ENCODE measurements at regions not wholly inside any gene's neighbourhood (a gene's known extent, or its start where the extent isn't known, plus 50 kb on each side); places are given as distances from the start of the nearest gene placed in this dataset.

DNA sequence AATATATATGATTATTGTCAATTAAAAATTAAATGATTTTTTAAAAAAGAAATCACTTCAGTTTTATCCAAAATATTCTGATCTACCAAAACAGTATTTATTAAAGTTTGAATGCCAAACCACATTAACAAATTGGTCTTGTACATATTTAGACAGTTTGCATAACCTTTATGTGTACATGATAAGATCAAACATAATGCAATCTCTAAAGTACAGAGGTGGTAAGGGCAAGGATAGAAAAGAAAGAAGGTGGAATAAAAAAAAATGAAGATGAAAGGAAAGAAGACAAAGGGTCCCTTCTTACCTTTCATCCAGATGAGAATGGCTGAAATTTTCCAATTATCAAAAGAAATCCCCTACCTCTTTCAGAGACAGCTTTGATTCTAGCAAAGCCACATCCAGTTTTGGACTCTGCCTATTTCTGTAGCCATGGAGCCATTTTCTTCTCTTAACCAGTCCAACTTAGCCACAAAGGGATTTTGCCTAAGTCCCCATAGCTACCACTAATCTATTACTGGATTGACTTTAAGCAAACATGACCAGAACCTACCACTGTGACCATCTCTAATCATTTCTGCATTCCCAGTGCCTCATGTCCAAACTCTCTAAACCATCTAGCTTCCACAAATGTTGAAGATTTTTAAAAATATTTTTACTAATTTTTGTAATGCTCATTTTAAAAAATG is 133.3 kb upstream of the TRPM3 start:
- TF ChIP-seq, protein P1, sequence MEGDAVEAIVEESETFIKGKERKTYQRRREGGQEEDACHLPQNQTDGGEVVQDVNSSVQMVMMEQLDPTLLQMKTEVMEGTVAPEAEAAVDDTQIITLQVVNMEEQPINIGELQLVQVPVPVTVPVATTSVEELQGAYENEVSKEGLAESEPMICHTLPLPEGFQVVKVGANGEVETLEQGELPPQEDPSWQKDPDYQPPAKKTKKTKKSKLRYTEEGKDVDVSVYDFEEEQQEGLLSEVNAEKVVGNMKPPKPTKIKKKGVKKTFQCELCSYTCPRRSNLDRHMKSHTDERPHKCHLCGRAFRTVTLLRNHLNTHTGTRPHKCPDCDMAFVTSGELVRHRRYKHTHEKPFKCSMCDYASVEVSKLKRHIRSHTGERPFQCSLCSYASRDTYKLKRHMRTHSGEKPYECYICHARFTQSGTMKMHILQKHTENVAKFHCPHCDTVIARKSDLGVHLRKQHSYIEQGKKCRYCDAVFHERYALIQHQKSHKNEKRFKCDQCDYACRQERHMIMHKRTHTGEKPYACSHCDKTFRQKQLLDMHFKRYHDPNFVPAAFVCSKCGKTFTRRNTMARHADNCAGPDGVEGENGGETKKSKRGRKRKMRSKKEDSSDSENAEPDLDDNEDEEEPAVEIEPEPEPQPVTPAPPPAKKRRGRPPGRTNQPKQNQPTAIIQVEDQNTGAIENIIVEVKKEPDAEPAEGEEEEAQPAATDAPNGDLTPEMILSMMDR (IDR thresholded peaks at IDR 0.05): no peak
- TF ChIP-seq POLR2A (IDR thresholded peaks at IDR 0.05) (no peak), EP300 (IDR thresholded peaks at IDR 0.05) (no peak)

Data from suprapubic skin (tissue), 3 donors.